WTC11 (cell line): ENCODE measurements at regions not wholly inside any gene's neighbourhood (a gene's known extent, or its start where the extent isn't known, plus 50 kb on each side); places are given as distances from the start of the nearest gene placed in this dataset.

Experiments
- ATF6 ChIP-seq: sonication (generic); formaldehyde crosslinking; IDR thresholded peaks from 2 replicates; pipeline ENCODE4 v1.8.1; 2023; ENCODE audit warnings: mild to moderate bottlenecking, missing genetic modification reagents
- ELF4 ChIP-seq: sonication (generic); formaldehyde crosslinking; IDR thresholded peaks from 2 replicates; pipeline ENCODE4 v1.8.1; 2022; ENCODE audit warnings: low read depth, mild to moderate bottlenecking, moderate library complexity, missing genetic modification reagents
- ESRRA ChIP-seq: sonication (generic); formaldehyde crosslinking; IDR thresholded peaks from 2 replicates; pipeline ENCODE4 v1.8.1; 2022; ENCODE audit warnings: mild to moderate bottlenecking, missing genetic modification reagents, borderline replicate concordance
- FOXK1 ChIP-seq: sonication (generic); formaldehyde crosslinking; IDR thresholded peaks from 2 replicates; pipeline ENCODE4 v1.8.0; 2022; ENCODE audit warnings: mild to moderate bottlenecking, moderate library complexity, missing genetic modification reagents
- HMGXB4 ChIP-seq: sonication (generic); formaldehyde crosslinking; IDR thresholded peaks from 2 replicates; pipeline ENCODE4 v1.8.1; 2023; ENCODE audit warnings: mild to moderate bottlenecking, moderate library complexity, missing genetic modification reagents
- IRF1 ChIP-seq: sonication (generic); formaldehyde crosslinking; IDR thresholded peaks from 2 replicates; pipeline ENCODE4 v1.8.0; 2023; ENCODE audit warnings: missing genetic modification reagents
- MAX ChIP-seq: sonication (generic); formaldehyde crosslinking; IDR thresholded peaks from 2 replicates; pipeline ENCODE4 v1.8.0; 2022; ENCODE audit warnings: mild to moderate bottlenecking, missing genetic modification reagents
- NFE2L1 ChIP-seq: sonication (generic); formaldehyde crosslinking; IDR thresholded peaks from 2 replicates; pipeline ENCODE4 v1.8.1; 2023; ENCODE audit warnings: missing genetic modification reagents
- TEAD4 ChIP-seq: sonication (generic); formaldehyde crosslinking; IDR thresholded peaks from 2 replicates; pipeline ENCODE4 v1.8.0; 2022; ENCODE audit warnings: mild to moderate bottlenecking, missing genetic modification reagents
- ZNF263 ChIP-seq: sonication (generic); formaldehyde crosslinking; IDR thresholded peaks from 2 replicates; pipeline ENCODE4 v1.8.1; 2022; ENCODE audit warnings: low read depth, mild to moderate bottlenecking, moderate library complexity, missing genetic modification reagents
- TF ChIP-seq, protein P1 (sequence below): fragments of 200-600 bp; IDR thresholded peaks from 2 replicates; pipeline ENCODE4 v1.8.0; 2022; ENCODE audit warnings: antibody characterized with exemption
- TF ChIP-seq, protein P2 (sequence below): sonication (generic); formaldehyde crosslinking; IDR thresholded peaks from 2 replicates; pipeline ENCODE4 v1.8.0; 2022; ENCODE audit warnings: missing genetic modification reagents
- TF ChIP-seq, protein P3 (sequence below): sonication (generic); formaldehyde crosslinking; conservative IDR thresholded peaks from 2 replicates; pipeline ENCODE4 v1.8.1; 2023; ENCODE audit warnings: mild to moderate bottlenecking, low read depth, missing genetic modification reagents, moderate library complexity
- TF ChIP-seq, protein P4 (sequence below): sonication (generic); formaldehyde crosslinking; conservative IDR thresholded peaks from 2 replicates; pipeline ENCODE4 v1.8.1; 2022; ENCODE audit warnings: mild to moderate bottlenecking, missing genetic modification reagents

GRCh38 chr14:44745371-44745770, 216.4 kb downstream of the KLHL28 start:
- no peak for TF ChIP-seq NFE2L1
- TF ChIP-seq, protein P1, sequence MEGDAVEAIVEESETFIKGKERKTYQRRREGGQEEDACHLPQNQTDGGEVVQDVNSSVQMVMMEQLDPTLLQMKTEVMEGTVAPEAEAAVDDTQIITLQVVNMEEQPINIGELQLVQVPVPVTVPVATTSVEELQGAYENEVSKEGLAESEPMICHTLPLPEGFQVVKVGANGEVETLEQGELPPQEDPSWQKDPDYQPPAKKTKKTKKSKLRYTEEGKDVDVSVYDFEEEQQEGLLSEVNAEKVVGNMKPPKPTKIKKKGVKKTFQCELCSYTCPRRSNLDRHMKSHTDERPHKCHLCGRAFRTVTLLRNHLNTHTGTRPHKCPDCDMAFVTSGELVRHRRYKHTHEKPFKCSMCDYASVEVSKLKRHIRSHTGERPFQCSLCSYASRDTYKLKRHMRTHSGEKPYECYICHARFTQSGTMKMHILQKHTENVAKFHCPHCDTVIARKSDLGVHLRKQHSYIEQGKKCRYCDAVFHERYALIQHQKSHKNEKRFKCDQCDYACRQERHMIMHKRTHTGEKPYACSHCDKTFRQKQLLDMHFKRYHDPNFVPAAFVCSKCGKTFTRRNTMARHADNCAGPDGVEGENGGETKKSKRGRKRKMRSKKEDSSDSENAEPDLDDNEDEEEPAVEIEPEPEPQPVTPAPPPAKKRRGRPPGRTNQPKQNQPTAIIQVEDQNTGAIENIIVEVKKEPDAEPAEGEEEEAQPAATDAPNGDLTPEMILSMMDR, result no peak
- TF ChIP-seq MAX (CRISPR knock-in tag), result no peak
- TF ChIP-seq ATF6 (CRISPR knock-in tag), result no peak
- TF ChIP-seq FOXK1, result no peak
- no peak for TF ChIP-seq ELF4 (CRISPR knock-in tag)
- TF ChIP-seq, protein P2, sequence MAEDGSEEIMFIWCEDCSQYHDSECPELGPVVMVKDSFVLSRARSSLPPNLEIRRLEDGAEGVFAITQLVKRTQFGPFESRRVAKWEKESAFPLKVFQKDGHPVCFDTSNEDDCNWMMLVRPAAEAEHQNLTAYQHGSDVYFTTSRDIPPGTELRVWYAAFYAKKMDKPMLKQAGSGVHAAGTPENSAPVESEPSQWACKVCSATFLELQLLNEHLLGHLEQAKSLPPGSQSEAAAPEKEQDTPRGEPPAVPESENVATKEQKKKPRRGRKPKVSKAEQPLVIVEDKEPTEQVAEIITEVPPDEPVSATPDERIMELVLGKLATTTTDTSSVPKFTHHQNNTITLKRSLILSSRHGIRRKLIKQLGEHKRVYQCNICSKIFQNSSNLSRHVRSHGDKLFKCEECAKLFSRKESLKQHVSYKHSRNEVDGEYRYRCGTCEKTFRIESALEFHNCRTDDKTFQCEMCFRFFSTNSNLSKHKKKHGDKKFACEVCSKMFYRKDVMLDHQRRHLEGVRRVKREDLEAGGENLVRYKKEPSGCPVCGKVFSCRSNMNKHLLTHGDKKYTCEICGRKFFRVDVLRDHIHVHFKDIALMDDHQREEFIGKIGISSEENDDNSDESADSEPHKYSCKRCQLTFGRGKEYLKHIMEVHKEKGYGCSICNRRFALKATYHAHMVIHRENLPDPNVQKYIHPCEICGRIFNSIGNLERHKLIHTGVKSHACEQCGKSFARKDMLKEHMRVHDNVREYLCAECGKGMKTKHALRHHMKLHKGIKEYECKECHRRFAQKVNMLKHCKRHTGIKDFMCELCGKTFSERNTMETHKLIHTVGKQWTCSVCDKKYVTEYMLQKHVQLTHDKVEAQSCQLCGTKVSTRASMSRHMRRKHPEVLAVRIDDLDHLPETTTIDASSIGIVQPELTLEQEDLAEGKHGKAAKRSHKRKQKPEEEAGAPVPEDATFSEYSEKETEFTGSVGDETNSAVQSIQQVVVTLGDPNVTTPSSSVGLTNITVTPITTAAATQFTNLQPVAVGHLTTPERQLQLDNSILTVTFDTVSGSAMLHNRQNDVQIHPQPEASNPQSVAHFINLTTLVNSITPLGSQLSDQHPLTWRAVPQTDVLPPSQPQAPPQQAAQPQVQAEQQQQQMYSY (CRISPR knock-in tag), result no peak
- TF ChIP-seq ZNF263 (CRISPR knock-in tag), result no peak
- TF ChIP-seq, protein P3, sequence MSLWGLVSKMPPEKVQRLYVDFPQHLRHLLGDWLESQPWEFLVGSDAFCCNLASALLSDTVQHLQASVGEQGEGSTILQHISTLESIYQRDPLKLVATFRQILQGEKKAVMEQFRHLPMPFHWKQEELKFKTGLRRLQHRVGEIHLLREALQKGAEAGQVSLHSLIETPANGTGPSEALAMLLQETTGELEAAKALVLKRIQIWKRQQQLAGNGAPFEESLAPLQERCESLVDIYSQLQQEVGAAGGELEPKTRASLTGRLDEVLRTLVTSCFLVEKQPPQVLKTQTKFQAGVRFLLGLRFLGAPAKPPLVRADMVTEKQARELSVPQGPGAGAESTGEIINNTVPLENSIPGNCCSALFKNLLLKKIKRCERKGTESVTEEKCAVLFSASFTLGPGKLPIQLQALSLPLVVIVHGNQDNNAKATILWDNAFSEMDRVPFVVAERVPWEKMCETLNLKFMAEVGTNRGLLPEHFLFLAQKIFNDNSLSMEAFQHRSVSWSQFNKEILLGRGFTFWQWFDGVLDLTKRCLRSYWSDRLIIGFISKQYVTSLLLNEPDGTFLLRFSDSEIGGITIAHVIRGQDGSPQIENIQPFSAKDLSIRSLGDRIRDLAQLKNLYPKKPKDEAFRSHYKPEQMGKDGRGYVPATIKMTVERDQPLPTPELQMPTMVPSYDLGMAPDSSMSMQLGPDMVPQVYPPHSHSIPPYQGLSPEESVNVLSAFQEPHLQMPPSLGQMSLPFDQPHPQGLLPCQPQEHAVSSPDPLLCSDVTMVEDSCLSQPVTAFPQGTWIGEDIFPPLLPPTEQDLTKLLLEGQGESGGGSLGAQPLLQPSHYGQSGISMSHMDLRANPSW (CRISPR knock-in tag), result no peak
- TF ChIP-seq ESRRA (CRISPR knock-in tag), result no peak
- TF ChIP-seq, protein P4, sequence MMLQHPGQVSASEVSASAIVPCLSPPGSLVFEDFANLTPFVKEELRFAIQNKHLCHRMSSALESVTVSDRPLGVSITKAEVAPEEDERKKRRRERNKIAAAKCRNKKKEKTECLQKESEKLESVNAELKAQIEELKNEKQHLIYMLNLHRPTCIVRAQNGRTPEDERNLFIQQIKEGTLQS (CRISPR knock-in tag), result no peak
- TF ChIP-seq HMGXB4, result no peak
- no peak for TF ChIP-seq IRF1 (CRISPR knock-in tag)
- TF ChIP-seq TEAD4 (CRISPR knock-in tag), result no peak
